Hepatocyte (in vitro differentiated cells): ENCODE measurements at regions not wholly inside any gene's neighbourhood (a gene's known extent, or its start where the extent isn't known, plus 50 kb on each side); places are given as distances from the start of the nearest gene placed in this dataset.

Experiments used
- DNase-seq: peaks from one replicate; pipeline ENCODE4 v3.0.0-alpha.2; 2016; ENCODE audit warnings: low spot score
- H2AFZ ChIP-seq: fragments of 200-600 bp; sonication (generic); 2 replicates; pipeline ENCODE4 v1.6.0; 2016; ENCODE audit warnings: antibody characterized with exemption, mild to moderate bottlenecking
- H3K27ac ChIP-seq: fragments of 200-600 bp; sonication (generic); 2 replicates; pipeline ENCODE4 v1.5.1; 2016; ENCODE audit warnings: mild to moderate bottlenecking
- H3K27me3 ChIP-seq: fragments of 200-600 bp; sonication (generic); 2 replicates; pipeline ENCODE4 v1.6.1; 2016
- H3K36me3 ChIP-seq: fragments of 200-600 bp; sonication (generic); replicated peaks from 2 replicates; pipeline ENCODE4 v1.5.1; 2016; ENCODE audit warnings: low read depth; ENCODE audit not compliant: insufficient read depth
- H3K4me1 ChIP-seq: fragments of 200-600 bp; sonication (generic); 2 replicates; pipeline ENCODE4 v1.5.1; 2016; ENCODE audit warnings: mild to moderate bottlenecking, moderate library complexity; ENCODE audit not compliant: insufficient read depth
- H3K4me2 ChIP-seq: fragments of 200-600 bp; sonication (generic); 2 replicates; pipeline ENCODE4 v1.6.0; 2016
- H3K4me3 ChIP-seq: fragments of 200-600 bp; sonication (generic); 2 replicates; pipeline ENCODE4 v1.5.1; 2016; ENCODE audit warnings: mild to moderate bottlenecking
- H3K79me2 ChIP-seq: fragments of 200-600 bp; sonication (generic); 2 replicates; pipeline ENCODE4 v1.6.0; 2017; ENCODE audit warnings: mild to moderate bottlenecking
- H3K9me2 ChIP-seq: fragments of 200-600 bp; sonication (generic); replicated peaks from 2 replicates; pipeline ENCODE4 v1.6.0; 2017; ENCODE audit warnings: mild to moderate bottlenecking; ENCODE audit not compliant: insufficient read depth
- H3K9me3 ChIP-seq: fragments of 200-600 bp; sonication (generic); 2 replicates; pipeline ENCODE4 v1.5.1; 2016; ENCODE audit warnings: low read depth, mild to moderate bottlenecking
- H4K20me1 ChIP-seq: fragments of 200-600 bp; sonication (generic); 2 replicates; pipeline ENCODE4 v1.6.0; 2016; ENCODE audit warnings: mild to moderate bottlenecking; ENCODE audit not compliant: insufficient read depth, poor library complexity, severe bottlenecking
- EZH2 ChIP-seq: fragments of 200-600 bp; sonication (generic); IDR thresholded peaks from 2 replicates; pipeline ENCODE4 v1.6.1; 2016; ENCODE audit warnings: antibody characterized with exemption, mild to moderate bottlenecking, borderline replicate concordance
- EZH2phosphoT487 ChIP-seq: fragments of 200-600 bp; sonication (generic); IDR thresholded peaks from one replicate; pipeline ENCODE4 v1.6.1; 2018; ENCODE audit warnings: antibody characterized with exemption, mild to moderate bottlenecking, low read depth, moderate library complexity; ENCODE audit not compliant: unreplicated experiment, severe bottlenecking
- WGBS: methylation state at CpG from one replicate; pipeline ENCODE4 v1.1.6; 2016; ENCODE audit warnings: low lambda C conversion rate; ENCODE audit errors: missing lambda C conversion rate; 5-methylcytosine and 5-hydroxymethylcytosine counted together
- TF ChIP-seq, protein P1 (sequence below): fragments of 200-600 bp; sonication (generic); IDR thresholded peaks from 2 replicates; pipeline ENCODE4 v1.5.1; 2016; ENCODE audit warnings: antibody characterized with exemption, mild to moderate bottlenecking; ENCODE audit not compliant: poor library complexity

DNA sequence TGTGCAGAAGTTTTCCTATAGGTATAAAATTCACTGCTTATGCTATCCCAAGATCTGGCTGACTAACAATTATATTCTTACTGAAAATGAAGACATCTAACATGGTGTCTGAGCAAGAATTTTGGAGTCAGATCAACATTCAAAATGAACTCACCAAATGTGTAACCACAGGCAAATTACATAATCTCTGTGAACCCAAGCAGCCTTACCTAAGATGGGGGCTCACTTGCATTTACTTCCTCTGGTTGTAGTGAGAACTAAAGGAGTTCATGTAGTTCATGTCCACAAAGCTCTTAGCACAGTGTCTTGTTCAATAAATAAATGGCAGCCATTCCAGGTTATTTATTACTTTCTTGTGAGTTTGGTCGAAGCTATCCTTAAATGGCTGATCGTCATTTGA, 163.9 kb upstream of the LCORL start:
- WGBS, result 86% methylated on average over 2 of the region's 2 CpGs
- TF ChIP-seq EZH2phosphoT487 (no peak), EZH2 (no peak)
- TF ChIP-seq, protein P1, sequence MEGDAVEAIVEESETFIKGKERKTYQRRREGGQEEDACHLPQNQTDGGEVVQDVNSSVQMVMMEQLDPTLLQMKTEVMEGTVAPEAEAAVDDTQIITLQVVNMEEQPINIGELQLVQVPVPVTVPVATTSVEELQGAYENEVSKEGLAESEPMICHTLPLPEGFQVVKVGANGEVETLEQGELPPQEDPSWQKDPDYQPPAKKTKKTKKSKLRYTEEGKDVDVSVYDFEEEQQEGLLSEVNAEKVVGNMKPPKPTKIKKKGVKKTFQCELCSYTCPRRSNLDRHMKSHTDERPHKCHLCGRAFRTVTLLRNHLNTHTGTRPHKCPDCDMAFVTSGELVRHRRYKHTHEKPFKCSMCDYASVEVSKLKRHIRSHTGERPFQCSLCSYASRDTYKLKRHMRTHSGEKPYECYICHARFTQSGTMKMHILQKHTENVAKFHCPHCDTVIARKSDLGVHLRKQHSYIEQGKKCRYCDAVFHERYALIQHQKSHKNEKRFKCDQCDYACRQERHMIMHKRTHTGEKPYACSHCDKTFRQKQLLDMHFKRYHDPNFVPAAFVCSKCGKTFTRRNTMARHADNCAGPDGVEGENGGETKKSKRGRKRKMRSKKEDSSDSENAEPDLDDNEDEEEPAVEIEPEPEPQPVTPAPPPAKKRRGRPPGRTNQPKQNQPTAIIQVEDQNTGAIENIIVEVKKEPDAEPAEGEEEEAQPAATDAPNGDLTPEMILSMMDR, result no peak
- Histone ChIP-seq H2AFZ (no peak overlapping the region), H3K27me3 (no peaks in the 10 kb centered on the region), H3K4me3 (no peak overlapping the region), H3K9me2 (no peaks in the 10 kb centered on the region), H4K20me1 (no peaks in the 10 kb centered on the region), H3K36me3 (no peaks in the 10 kb centered on the region), H3K79me2 (no peaks in the 10 kb centered on the region), H3K4me1 (no peaks in the 10 kb centered on the region), H3K9me3 (no peaks in the 10 kb centered on the region), H3K27ac (no peak overlapping the region), H3K4me2 (no peak overlapping the region)
- DNase-seq, result no peak

GRCh38 chr4:18180892-18181291, 159.3 kb upstream of the LCORL start:
- Histone ChIP-seq H3K4me2 (no peak overlapping the region), H3K79me2 (no peaks in the 10 kb centered on the region), H3K27me3 (no peaks in the 10 kb centered on the region), H2AFZ (no peak overlapping the region), H4K20me1 (no peaks in the 10 kb centered on the region), H3K9me3 (no peaks in the 10 kb centered on the region), H3K4me1 (no peaks in the 10 kb centered on the region), H3K36me3 (no peaks in the 10 kb centered on the region), H3K27ac (no peak overlapping the region), H3K9me2 (no peaks in the 10 kb centered on the region), H3K4me3 (no peak overlapping the region)
- TF ChIP-seq EZH2, result no peak
- TF ChIP-seq, protein P1, result no peak
- TF ChIP-seq EZH2phosphoT487, result no peak
- no peak for DNase-seq

DNA sequence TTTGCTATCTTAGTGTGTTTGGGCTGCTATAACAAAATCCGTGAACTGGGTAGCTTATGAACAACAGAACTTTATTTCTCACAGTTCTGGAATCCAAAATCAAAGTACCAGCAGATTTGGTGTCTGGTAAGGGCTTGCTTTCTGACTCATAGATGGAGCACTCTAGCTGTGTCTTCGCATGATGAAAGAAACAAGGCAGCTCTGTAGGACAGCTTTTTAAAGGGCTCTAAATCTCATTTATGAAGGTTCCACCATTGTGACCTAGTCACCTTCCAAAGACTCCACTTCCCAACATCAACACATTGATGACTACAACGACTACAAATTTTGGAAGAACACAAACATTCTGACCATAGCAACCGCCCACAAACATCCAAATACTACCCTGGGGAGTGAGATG, 158.6 kb upstream of the LCORL start:
- Histone ChIP-seq H3K4me1 (no peaks in the 10 kb centered on the region), H2AFZ (no peak overlapping the region), H3K36me3 (no peaks in the 10 kb centered on the region), H3K4me2 (no peak overlapping the region), H3K9me3 (no peaks in the 10 kb centered on the region), H3K27me3 (no peaks in the 10 kb centered on the region), H3K4me3 (no peak overlapping the region), H3K9me2 (no peaks in the 10 kb centered on the region), H4K20me1 (no peaks in the 10 kb centered on the region), H3K27ac (no peak overlapping the region), H3K79me2 (no peaks in the 10 kb centered on the region)
- WGBS, result 72% methylated on average over 4 of the region's 4 CpGs
- no peak for DNase-seq
- TF ChIP-seq EZH2phosphoT487 (no peak), EZH2 (no peak)
- TF ChIP-seq, protein P1, result no peak

DNA sequence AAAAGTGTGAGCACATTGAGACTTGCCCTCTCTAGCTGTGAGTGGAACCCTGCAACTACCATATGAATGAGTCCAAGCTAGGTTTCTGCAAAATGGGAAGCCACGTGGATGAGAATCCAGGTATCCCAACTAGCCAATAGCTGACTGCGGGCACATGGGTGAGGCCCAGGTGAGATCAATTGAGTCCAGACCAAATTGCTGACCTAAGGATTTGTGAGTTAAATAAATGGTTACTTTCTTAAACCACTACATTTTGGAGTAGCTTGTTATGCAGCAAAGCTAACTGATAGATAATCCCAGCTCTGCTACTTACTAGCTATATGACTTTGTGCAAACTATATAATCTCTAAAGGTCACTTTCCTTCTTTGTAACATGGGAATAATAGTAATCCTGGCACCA, 150.3 kb upstream of the LCORL start:
- no peaks in the 10 kb centered on the region for H3K27me3 ChIP-seq
- H3K79me2 ChIP-seq, result no peaks in the 10 kb centered on the region
- DNase-seq, result no peak
- TF ChIP-seq EZH2phosphoT487, result no peak
- TF ChIP-seq EZH2, result no peak
- TF ChIP-seq, protein P1, result no peak
- H3K4me1 ChIP-seq, result no peaks in the 10 kb centered on the region
- H3K4me3 ChIP-seq, result no peak overlapping the region
- no peaks in the 10 kb centered on the region for H4K20me1 ChIP-seq
- H3K9me2 ChIP-seq, result no peaks in the 10 kb centered on the region
- WGBS, result 80% methylated on average over 2 of the region's 2 CpGs
- H2AFZ ChIP-seq, result no peak overlapping the region
- H3K27ac ChIP-seq, result no peak overlapping the region
- no peaks in the 10 kb centered on the region for H3K36me3 ChIP-seq
- no peaks in the 10 kb centered on the region for H3K9me3 ChIP-seq
- H3K4me2 ChIP-seq, result no peak overlapping the region
